AG10803 (cell line): ENCODE measurements at regions not wholly inside any gene's neighbourhood (a gene's known extent, or its start where the extent isn't known, plus 50 kb on each side); places are given as distances from the start of the nearest gene placed in this dataset.

Source experiments
- DNase-seq: peaks from one replicate; pipeline ENCODE4 v3.0.0; 2010; ENCODE audit warnings: low read depth
- H3K4me3 ChIP-seq: 2 replicates; pipeline ENCODE4 v1.5.1; 2011; ENCODE audit warnings: mild to moderate bottlenecking, low read length, control low read depth
- TF ChIP-seq, protein P1 (sequence below): conservative IDR thresholded peaks from 2 replicates; pipeline ENCODE4 v1.5.1; 2011; ENCODE audit warnings: mild to moderate bottlenecking, low read length, control low read depth, inconsistent platforms

GRCh38 chr18:10278265-10278664 lies 176.2 kb upstream of the APCDD1 start:
- no peak overlapping the region for H3K4me3 ChIP-seq
- DNase-seq, result no peak
- TF ChIP-seq, protein P1, sequence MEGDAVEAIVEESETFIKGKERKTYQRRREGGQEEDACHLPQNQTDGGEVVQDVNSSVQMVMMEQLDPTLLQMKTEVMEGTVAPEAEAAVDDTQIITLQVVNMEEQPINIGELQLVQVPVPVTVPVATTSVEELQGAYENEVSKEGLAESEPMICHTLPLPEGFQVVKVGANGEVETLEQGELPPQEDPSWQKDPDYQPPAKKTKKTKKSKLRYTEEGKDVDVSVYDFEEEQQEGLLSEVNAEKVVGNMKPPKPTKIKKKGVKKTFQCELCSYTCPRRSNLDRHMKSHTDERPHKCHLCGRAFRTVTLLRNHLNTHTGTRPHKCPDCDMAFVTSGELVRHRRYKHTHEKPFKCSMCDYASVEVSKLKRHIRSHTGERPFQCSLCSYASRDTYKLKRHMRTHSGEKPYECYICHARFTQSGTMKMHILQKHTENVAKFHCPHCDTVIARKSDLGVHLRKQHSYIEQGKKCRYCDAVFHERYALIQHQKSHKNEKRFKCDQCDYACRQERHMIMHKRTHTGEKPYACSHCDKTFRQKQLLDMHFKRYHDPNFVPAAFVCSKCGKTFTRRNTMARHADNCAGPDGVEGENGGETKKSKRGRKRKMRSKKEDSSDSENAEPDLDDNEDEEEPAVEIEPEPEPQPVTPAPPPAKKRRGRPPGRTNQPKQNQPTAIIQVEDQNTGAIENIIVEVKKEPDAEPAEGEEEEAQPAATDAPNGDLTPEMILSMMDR, result no peak

DNA sequence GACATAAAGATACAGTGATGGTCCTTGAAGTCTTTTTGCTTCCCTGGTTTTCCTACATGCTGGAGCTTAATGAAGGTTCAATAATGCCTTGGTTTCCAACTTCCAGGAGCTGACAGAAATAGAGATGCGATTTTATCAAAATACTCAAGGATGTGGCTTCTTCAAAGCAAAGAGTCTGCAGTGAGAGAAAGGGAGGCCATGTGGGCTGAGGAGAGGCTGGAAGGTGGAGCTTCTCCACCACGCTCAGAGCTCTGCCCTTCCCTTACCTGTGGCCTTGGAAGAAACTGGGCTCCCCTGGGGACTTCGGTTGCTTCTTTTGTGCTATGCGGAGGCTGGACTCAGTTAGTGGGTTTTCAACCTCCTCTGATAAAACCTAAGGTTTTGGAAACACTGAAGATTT lies 175.0 kb upstream of the APCDD1 start:
- TF ChIP-seq, protein P1, result no peak
- no peak for DNase-seq
- no peak overlapping the region for H3K4me3 ChIP-seq

GRCh38 chr18:10279905-10280644 lies 174.4 kb upstream of the APCDD1 start:
- no peak for DNase-seq
- TF ChIP-seq, protein P1, result no peak
- no peak overlapping the region for H3K4me3 ChIP-seq

DNA sequence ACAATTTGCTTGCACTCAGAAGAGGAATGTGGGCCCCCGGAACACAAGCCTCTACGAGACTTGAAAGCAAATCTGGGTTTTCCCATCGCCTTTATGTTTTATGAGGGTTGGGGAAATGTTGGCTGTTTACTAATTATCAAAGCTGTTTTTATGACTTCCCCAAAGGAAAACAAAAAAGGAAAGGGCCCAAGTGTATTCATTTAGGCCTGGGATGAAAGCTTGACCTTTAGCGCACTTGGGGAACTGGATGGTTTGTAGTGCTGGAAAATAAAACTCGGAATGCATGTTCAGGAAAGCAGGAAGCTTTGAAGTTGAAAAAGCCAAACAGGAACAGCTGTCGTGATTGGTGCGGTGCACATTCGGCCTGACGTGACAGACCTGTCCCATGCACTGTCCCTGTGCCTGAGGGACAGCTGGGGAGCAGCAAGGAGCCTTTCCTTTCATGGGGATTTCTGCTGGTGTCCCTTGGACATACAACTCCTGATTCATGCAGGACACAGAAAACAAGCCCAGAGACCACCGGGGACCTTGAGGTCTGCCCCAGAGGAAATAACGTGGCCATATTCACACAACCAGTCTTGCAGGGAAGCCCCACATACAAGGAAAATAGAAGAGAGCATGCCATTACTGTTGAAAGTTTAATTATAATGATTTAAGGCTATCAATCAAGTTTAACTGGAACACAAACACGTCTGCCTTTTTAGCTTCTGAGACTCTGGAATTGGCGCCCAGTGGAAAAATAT lies 169.7 kb upstream of the APCDD1 start:
- TF ChIP-seq, protein P1, result no peak
- H3K4me3 ChIP-seq, result no peak overlapping the region
- DNase-seq, result no peak

DNA sequence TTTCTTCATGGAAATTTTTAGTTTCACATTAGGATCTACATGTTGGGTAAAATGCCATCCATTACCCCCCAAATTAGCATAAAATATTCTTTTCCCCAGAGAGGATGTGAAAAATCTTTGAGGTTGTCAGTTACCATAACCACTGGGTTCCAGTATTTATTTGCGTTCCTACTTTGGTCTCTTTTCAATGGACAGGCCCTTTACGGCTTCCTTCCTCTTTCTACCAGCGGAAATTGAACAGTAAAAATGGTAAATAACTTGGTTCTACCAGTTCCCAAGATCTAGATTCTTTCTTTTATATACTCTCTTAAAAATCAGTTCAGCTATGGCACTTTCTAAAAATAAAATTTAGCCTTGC lies 169.2 kb upstream of the APCDD1 start:
- H3K4me3 ChIP-seq, result no peak overlapping the region
- DNase-seq, result no peak

DNA sequence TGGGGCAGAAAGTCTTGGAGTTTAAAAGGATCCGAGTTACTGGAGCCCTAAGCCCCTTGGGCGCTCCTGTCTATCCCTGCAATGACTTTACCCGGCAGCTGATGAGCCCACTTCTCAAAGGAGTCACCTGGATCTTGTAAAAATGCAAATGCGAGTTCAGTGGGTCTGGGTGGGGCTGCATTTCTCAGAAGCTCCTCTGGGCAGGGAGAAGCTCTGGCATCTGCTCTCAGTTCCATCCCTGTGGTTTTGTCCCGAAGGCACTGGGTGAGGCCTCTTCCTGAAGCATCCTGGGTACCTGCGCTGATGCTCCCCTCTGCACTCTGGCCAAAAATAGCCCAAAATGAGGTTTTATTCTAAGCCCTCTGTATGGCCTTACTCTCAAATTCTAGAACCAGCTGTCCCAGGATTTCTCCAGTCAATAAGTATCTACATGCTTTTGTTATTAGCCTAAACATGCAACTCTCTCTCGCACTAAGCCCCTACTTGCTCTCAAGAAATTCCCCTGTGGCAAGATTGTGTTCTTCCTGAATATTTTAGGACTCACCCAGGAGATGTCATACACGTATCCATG lies 167.8 kb upstream of the APCDD1 start:
- no peak for DNase-seq
- H3K4me3 ChIP-seq, result no peak overlapping the region
- TF ChIP-seq, protein P1, result no peak

More for the DNA sequence above, 169.2 kb upstream of the APCDD1 start:
- TF ChIP-seq, protein P1, result no peak
